Osteocyte (in vitro differentiated cells): ENCODE measurements at regions not wholly inside any gene's neighbourhood (a gene's known extent, or its start where the extent isn't known, plus 50 kb on each side); places are given as distances from the start of the nearest gene placed in this dataset.

Source experiments
- DNase-seq: peaks from one replicate; pipeline ENCODE4 v3.0.0; 2021; ENCODE audit warnings: mixed read lengths; ENCODE audit not compliant: unreplicated experiment; ENCODE audit errors: extremely low spot score
- H3K27ac Mint-ChIP-seq: one replicate; pipeline ENCODE4 v1.8.0; 2021; ENCODE audit warnings: mild to moderate bottlenecking, mixed read lengths; ENCODE audit not compliant: unreplicated experiment
- H3K27me3 Mint-ChIP-seq: one replicate; pipeline ENCODE4 v1.8.0; 2021; ENCODE audit warnings: mixed read lengths; ENCODE audit not compliant: unreplicated experiment
- H3K36me3 Mint-ChIP-seq: one replicate; pipeline ENCODE4 v1.8.0; 2021; ENCODE audit warnings: mixed read lengths; ENCODE audit not compliant: unreplicated experiment
- H3K4me1 Mint-ChIP-seq: one replicate; pipeline ENCODE4 v1.8.0; 2021; ENCODE audit warnings: mixed read lengths; ENCODE audit not compliant: unreplicated experiment
- H3K4me3 Mint-ChIP-seq: one replicate; pipeline ENCODE4 v1.8.0; 2021; ENCODE audit warnings: mild to moderate bottlenecking, moderate library complexity, mixed read lengths; ENCODE audit not compliant: unreplicated experiment
- H3K9me3 Mint-ChIP-seq: one replicate; pipeline ENCODE4 v1.8.0; 2021; ENCODE audit warnings: mixed read lengths; ENCODE audit not compliant: unreplicated experiment
- TF ChIP-seq, protein P1 (sequence below): fragments of 200-600 bp; sonication (generic); IDR thresholded peaks from 2 replicates; pipeline ENCODE4 v1.5.0; 2021; ENCODE audit warnings: antibody characterized with exemption, mild to moderate bottlenecking, moderate library complexity

DNA sequence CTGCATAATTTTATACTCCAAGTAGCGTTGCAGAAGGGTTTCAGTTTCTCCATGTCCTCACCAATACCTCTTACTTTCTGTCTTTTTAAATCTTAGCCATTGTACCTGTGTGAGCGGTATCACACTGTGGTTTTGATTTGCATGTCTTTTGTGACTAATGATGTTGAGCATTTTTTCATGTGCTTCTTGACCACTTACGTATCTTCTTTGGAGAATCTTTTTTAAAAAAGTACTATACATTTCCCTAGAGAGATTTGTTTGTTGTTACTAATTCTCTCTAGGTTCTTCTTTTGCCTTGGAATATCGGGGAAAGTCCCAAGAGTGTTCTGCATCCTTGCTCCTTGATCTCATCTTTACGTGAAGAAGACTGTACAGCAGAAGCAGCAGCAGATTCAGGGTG is 81.8 kb upstream of the WARS2 start:
- peaks cover 2% of the 10 kb centered on the region for H3K4me1 Mint-ChIP-seq
- H3K4me3 Mint-ChIP-seq = no peak overlapping the region
- no peaks in the 10 kb centered on the region for H3K9me3 Mint-ChIP-seq
- H3K36me3 Mint-ChIP-seq = no peaks in the 10 kb centered on the region
- no peak for DNase-seq
- TF ChIP-seq, protein P1, sequence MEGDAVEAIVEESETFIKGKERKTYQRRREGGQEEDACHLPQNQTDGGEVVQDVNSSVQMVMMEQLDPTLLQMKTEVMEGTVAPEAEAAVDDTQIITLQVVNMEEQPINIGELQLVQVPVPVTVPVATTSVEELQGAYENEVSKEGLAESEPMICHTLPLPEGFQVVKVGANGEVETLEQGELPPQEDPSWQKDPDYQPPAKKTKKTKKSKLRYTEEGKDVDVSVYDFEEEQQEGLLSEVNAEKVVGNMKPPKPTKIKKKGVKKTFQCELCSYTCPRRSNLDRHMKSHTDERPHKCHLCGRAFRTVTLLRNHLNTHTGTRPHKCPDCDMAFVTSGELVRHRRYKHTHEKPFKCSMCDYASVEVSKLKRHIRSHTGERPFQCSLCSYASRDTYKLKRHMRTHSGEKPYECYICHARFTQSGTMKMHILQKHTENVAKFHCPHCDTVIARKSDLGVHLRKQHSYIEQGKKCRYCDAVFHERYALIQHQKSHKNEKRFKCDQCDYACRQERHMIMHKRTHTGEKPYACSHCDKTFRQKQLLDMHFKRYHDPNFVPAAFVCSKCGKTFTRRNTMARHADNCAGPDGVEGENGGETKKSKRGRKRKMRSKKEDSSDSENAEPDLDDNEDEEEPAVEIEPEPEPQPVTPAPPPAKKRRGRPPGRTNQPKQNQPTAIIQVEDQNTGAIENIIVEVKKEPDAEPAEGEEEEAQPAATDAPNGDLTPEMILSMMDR = no peak
- H3K27ac Mint-ChIP-seq = no peak overlapping the region
- peaks cover 4% of the 10 kb centered on the region for H3K27me3 Mint-ChIP-seq

DNA sequence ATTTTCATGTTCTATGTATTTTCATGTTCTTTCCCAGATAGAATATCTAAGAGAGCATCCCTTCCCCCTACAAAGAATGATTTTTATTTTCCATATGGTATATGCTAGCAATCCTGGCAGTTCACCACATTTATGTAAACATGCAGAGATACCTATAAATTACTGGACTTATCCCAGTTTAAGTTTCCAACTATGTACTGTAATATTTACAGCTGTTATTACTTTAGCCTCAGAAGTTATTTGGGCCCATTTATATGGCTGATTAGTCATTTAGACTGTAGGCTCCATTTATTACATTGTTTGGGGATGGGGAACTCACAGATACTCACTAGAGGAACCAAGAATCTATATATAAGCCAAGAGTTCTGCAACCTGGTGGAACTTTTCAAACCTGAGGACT is 84.8 kb upstream of the WARS2 start:
- Mint-ChIP-seq H3K4me3 (no peak overlapping the region), H3K36me3 (no peaks in the 10 kb centered on the region), H3K9me3 (no peaks in the 10 kb centered on the region), H3K4me1 (peaks cover 8% of the 10 kb centered on the region), H3K27me3 (peaks cover 2% of the 10 kb centered on the region), H3K27ac (no peak overlapping the region)
- TF ChIP-seq, protein P1 = no peak
- DNase-seq = no peak

DNA sequence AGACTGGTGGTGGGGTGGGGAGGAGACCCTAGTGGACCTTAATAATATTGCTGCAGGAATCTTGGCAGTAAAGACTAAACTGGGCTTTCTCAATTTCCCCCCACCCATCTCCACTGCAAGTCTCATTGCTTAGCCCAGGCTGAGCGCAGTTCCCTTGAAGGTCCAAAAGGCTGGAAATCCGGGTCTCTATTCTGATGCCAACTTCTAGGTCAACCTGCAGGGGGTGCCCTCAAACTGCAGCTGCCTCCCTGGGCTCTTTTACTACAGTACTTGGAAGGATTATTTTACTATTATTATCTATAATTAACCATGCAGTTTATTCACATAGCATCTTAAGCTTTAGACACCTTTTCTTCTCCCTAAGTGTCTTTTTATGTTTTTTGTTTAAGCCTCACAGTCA is 85.4 kb upstream of the WARS2 start:
- Mint-ChIP-seq H3K4me3 (no peak overlapping the region), H3K36me3 (no peaks in the 10 kb centered on the region), H3K9me3 (no peaks in the 10 kb centered on the region), H3K4me1 (peaks cover 8% of the 10 kb centered on the region), H3K27ac (no peak overlapping the region), H3K27me3 (peaks cover 2% of the 10 kb centered on the region)
- DNase-seq = no peak
- TF ChIP-seq, protein P1 = no peak

DNA sequence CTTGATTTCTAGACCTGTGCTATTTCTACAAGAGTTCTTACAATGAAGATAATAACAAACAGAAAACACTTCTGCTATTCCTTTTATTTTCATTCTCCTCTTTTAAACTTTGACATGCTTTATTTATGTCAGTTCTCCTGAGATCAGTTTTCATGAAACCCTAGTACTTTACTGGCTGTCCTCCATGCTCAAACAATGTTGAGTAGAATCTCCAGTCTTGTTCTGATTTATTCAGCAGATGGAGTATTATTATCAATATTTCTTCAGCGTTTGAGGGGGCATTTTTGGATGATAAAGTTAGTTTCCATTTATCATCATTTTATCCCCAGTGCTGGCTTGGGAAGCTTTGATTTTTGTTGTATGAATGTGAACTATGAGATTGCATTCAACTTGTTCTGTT is 85.9 kb upstream of the WARS2 start:
- Mint-ChIP-seq H3K27ac (no peak overlapping the region), H3K4me3 (no peak overlapping the region), H3K9me3 (no peaks in the 10 kb centered on the region), H3K36me3 (no peaks in the 10 kb centered on the region), H3K4me1 (peaks cover 8% of the 10 kb centered on the region), H3K27me3 (peaks cover 2% of the 10 kb centered on the region)
- TF ChIP-seq, protein P1 = no peak
- no peak for DNase-seq

DNA sequence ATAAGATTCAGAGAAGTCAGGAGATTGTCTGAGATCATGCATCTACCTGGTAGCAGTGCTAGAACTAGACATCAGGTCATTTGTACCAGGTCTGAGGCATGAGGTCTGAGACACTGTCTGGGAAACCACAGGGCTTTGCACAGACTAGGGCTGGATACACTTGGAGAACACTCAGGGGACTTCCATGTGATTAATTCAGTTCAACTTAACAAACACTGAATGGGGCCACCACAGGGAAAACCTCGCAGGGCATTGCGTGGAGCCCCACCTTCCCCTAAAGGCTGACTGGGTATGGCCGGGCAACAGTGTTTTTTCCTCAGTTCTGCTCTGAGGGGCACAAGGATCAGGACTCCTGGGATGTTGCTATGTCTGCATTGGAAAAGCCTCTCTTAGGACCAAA is 86.5 kb upstream of the WARS2 start:
- Mint-ChIP-seq H3K36me3 (no peaks in the 10 kb centered on the region), H3K27me3 (peaks cover 2% of the 10 kb centered on the region), H3K4me1 (peaks cover 8% of the 10 kb centered on the region), H3K27ac (no peak overlapping the region), H3K4me3 (no peak overlapping the region), H3K9me3 (no peaks in the 10 kb centered on the region)
- TF ChIP-seq, protein P1 = no peak
- DNase-seq = no peak
